ENCODE measurements at regions not wholly inside any gene's neighbourhood (a gene's known extent, or its start where the extent isn't known, plus 50 kb on each side); places are given as distances from the start of the nearest gene placed in this dataset.

DNA sequence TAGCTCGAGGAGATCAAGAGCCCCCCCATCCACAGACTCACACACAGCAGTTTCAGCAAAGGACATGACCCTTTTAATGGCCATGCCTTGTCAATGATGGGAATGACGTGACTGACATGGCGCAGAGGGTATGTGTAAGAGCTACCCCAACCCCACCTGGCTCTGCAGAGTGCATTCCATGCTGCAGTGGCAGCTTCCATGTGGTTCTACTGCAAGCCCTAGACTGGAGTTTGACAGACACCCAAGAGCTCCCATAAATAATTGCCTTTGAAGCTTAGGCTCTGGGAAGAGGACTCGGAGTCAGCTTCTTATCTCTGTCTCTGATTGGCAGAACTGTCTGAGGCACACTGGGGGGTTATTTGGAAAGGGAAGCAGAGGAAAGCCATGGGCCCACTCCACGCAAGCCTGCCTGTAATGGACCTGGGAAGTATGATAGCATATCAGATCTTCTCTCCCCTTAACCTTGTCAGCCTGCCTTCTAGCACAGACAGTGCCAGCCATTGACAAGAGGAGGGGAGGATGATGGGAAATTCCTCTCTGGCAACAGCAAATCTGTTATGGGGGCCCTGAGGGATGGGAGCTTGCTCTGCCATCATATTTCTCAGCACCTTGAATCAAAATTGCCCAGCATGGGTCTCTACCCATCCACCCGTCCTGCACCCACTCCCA, 478.5 kb upstream of the PODXL start:
- TF ChIP-seq, protein P1, sequence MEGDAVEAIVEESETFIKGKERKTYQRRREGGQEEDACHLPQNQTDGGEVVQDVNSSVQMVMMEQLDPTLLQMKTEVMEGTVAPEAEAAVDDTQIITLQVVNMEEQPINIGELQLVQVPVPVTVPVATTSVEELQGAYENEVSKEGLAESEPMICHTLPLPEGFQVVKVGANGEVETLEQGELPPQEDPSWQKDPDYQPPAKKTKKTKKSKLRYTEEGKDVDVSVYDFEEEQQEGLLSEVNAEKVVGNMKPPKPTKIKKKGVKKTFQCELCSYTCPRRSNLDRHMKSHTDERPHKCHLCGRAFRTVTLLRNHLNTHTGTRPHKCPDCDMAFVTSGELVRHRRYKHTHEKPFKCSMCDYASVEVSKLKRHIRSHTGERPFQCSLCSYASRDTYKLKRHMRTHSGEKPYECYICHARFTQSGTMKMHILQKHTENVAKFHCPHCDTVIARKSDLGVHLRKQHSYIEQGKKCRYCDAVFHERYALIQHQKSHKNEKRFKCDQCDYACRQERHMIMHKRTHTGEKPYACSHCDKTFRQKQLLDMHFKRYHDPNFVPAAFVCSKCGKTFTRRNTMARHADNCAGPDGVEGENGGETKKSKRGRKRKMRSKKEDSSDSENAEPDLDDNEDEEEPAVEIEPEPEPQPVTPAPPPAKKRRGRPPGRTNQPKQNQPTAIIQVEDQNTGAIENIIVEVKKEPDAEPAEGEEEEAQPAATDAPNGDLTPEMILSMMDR (conservative IDR thresholded peaks at IDR 0.05; ENCODE audit: low read depth) = no peak

DNA sequence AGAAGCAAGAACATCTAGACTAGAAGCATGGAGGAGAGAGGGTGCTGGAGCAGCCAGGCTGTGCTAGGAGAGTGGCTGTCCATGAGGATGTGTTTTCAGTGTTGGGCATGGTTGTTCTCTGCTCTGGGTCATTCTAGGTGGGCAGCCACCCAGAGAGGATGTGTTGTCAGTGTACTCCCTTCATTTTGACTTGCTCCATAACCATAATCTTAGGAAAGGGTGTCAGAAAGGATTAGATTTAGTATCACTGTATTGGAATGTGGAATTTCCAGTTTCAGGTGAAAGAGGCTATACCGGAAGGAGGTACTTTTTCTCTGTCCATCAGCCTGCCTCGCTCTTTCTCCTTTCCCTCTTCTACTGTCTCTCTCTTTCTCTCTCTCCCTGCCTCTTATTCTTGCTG, 474.5 kb upstream of the PODXL start:
- DNase-seq (ENCODE audit: low spot score) = peak; percentile 56
- H3K27ac ChIP-seq = no peak overlapping the region
- TF ChIP-seq, protein P1 (conservative IDR thresholded peaks at IDR 0.05; ENCODE audit: low read depth) = no peak
- CTCF ChIA-PET = no interaction called here
- POLR2A ChIA-PET (ENCODE audit: low non-redundant PET) = no interaction called here

More for the DNA sequence above, 478.5 kb upstream of the PODXL start:
- CTCF ChIA-PET = interaction anchor here (0.6 kb wide), 1 partner anchor 1300 kb away, joined by 3 read pairs; no protein-coding TSS in a partner anchor
- POLR2A ChIA-PET (ENCODE audit: low non-redundant PET) = no interaction called here
- no peak overlapping the region for H3K27ac ChIP-seq
- no peak for DNase-seq (ENCODE audit: low spot score)

DNA sequence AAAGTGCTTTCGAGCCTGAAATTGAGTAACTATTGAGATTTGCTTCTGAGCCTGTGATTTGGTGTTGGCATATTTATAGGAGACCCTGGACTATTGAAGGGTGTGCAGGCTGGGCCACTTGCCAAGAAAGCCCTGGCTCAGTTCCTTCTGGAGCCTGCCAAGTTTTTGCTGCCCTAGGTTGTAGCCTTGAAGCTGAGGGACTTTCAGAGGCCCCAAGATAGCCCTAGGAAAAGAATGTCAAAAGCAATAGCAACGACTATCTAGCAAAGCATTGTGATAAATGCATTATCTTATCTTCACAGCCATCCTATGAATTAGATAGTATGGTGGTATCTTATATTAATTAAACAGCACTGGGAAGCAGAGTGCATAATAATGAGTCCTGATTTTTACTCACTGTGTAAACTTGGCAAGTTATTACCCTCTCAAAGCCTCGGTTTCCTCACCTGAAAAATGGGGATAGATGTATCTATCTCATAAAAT, 473.7 kb upstream of the PODXL start:
- ChIA-PET POLR2A (ENCODE audit: low non-redundant PET) (no interaction called here), CTCF (no interaction called here)
- no peak overlapping the region for H3K27ac ChIP-seq
- no peak for DNase-seq (ENCODE audit: low spot score)
- TF ChIP-seq, protein P1 (conservative IDR thresholded peaks at IDR 0.05; ENCODE audit: low read depth) = no peak

DNA sequence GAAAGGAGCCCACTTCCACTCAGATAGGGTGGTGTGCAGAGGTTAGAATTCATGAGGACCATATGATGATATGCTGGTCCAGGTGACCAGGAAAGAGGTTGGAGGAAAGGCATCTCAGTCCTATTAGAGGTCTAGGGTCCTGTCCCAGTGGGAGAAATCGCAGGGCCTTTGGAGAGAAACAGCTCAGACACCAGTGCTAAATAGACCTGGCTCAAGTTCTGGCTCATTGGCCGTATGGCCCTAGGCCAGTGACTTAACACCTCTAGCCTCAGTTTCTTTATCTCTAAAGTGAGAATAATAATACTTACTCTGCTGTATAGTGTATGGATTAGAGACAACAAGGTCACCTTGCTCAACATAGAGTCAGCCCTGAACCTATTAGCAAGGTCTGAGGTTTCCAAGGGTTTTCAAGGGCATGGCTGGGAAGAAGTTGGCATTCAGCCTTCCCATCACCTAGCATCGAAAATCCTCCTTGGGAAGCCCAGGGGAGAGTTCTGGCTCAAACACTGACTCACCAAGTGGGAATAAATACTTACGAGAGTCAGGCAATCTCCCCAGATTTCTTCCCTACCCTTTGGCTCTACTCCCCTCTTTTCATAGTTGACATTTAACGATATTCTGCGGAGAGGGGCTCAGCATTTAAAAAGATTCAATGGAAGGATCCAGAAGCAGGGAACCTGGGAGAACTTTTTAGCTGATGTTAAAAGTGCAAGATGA, 473.1 kb upstream of the PODXL start:
- ChIA-PET POLR2A (ENCODE audit: low non-redundant PET) (no interaction called here), CTCF (no interaction called here)
- no peak overlapping the region for H3K27ac ChIP-seq
- DNase-seq (ENCODE audit: low spot score) = peak; percentile 27
- TF ChIP-seq, protein P1 (conservative IDR thresholded peaks at IDR 0.05; ENCODE audit: low read depth) = no peak

DNA sequence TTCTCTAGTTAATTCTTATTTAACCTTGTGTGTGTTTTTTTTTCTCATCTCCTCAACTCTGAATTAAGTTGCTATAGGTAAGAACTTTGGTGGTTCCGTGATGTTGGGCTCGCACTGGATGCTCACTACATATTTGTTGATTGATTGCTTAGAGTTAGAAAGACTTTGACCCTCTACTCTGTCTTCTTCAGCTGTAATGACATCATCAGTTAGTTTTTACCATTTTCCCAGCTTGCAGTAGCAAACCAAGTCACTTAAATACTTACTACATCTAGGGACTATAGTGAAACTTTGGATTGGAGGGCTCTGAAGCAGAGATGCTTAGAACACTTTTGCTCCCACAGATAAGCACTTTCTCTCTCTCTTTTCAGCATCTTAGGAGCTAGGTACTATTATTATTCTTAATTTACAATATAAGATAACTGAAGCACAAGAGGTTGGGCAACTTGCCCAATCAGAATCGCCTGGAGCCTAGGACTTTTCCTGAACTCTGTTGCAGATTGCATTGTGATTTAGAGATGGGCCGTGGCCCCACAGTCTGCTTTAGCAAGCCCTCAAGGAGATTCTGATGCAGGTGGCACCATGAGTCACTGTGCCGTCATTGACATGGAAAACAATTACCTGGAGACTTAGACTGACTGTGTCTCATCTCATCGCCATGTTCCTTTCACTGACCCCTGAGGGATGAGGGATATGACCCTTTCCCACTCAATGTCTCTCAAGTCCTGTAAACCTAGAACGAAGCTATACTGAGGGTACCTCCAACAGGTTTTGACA, 471.9 kb upstream of the PODXL start:
- TF ChIP-seq, protein P1 (conservative IDR thresholded peaks at IDR 0.05; ENCODE audit: low read depth) = no peak
- POLR2A ChIA-PET (ENCODE audit: low non-redundant PET) = no interaction called here
- peak; percentile 73 for DNase-seq (ENCODE audit: low spot score)
- CTCF ChIA-PET = no interaction called here
- H3K27ac ChIP-seq = no peak overlapping the region

DNA sequence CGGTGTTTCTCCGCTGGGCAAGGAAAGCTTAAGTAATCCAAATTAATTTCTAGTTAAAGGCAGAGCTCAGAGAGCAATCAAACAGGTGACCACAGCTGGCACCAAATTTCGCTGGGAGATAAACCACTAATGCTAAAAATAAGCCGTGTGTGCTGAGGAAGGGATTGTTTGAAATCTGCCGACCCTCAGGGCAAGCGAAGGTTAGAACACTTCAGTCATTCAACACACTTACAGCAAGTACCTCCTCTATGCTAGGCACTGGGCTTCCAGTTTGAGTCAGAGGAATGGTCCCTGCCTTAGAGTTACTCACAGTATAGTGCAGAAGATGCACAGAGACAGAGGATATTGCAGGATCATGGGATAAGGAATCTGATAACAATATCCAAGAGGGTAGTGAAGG, 467.9 kb upstream of the PODXL start:
- CTCF ChIA-PET = interaction anchor here (0.6 kb wide), 1 partner anchor 1780 kb away, joined by 3 read pairs; no protein-coding TSS in a partner anchor
- POLR2A ChIA-PET (ENCODE audit: low non-redundant PET) = no interaction called here
- H3K27ac ChIP-seq = no peak overlapping the region
- DNase-seq (ENCODE audit: low spot score) = no peak
- TF ChIP-seq, protein P1 (conservative IDR thresholded peaks at IDR 0.05; ENCODE audit: low read depth) = no peak
